GM21528 (cell line): ENCODE measurements at regions not wholly inside any gene's neighbourhood (a gene's known extent, or its start where the extent isn't known, plus 50 kb on each side); places are given as distances from the start of the nearest gene placed in this dataset.

Source experiments
- ATAC-seq: cut with Tn5 transposase; IDR thresholded peaks from one replicate; pipeline ENCODE4 v1.9.1; 2021; ENCODE audit warnings: mild to moderate bottlenecking, moderate library complexity; ENCODE audit not compliant: unreplicated experiment, low FRiP score

DNA sequence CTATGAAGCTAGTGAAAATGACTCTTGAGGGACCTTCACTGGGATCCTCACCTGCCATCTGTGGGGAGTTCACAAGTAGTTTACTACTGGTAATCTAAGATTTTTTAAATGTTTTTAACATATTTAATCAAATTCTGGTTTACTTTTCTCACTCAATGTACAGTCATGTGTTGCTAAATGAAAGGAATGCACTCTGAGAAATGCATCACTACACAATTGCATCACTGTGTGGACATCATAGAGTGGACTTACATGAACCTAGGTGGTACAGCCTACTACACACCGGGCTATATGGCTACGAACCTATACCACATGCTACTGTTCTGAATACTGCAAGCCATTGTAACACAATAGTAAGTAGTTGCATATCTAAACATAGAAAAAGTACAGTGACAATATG, 528.0 kb downstream of the BCL11A start:
- ATAC-seq, result no peak

GRCh38 chr2:60023256-60023985, 530.0 kb downstream of the BCL11A start:
- no peak for ATAC-seq

DNA sequence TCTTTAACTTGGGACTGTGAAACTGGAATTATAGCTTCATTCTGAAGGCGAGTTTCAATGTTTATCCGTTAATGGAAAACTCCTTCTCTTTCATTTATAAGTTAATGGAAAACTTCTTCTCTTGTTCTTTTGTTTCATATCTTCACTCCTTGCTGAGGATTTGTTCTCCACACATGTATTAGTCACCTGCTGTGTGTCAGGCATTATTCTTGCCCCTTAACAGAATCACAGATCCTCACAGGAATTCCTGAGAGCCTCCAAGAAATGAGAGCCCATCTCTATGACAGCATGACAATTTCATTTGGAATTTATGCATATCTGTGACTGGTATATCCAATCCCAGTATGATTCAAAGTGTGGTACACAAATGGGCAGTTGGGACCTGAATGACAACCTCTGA, 545.8 kb downstream of the BCL11A start:
- ATAC-seq, result no peak

- no peak for ATAC-seq
Measured at GRCh38 chr2:60003076-60003475, 550.4 kb downstream of the BCL11A start.

GRCh38 chr2:60002183-60002867, 551.1 kb downstream of the BCL11A start:
- no peak for ATAC-seq

GRCh38 chr2:60000686-60001085, 552.8 kb downstream of the BCL11A start:
- ATAC-seq, result no peak

DNA sequence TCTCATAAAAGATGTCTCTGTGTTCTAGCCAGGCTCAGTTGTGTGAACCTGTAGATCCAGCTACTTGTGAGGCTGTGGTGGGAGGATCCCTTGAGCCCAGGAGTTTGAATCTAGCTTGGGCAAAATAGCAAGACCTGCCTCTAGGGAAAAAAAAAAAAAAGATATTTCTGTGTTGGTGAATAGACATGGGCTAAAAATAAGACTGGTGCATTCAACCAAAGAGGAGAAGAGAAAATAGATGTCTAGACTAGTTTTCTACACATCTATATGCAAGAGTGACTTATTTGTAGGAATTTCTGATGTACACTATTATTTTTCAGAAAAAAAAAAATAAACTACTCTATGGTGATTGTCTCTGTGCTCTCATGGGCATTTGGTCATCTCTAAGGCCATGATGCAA, 555.1 kb downstream of the BCL11A start:
- ATAC-seq, result no peak

DNA sequence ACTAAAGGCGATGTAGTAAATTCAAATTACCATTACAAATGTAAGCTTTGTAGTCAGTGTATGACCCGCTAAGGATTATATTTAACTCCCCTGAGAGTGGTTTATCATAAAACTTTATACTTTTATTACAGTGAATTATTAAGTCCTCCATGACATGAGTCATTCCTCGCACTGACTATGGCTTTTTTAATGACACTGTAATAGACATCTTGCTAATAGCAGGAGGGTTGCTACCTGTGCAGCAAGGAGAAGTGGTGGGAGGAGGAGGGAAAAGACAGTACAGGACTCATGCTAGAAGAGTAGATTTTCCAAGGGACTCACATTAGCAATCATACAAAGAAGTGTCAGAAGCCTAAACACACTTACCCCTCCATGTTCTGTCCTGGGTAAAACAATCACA, 556.1 kb downstream of the BCL11A start:
- ATAC-seq, result no peak

GRCh38 chr2:59996855-59997254, 556.6 kb downstream of the BCL11A start:
- no peak for ATAC-seq

DNA sequence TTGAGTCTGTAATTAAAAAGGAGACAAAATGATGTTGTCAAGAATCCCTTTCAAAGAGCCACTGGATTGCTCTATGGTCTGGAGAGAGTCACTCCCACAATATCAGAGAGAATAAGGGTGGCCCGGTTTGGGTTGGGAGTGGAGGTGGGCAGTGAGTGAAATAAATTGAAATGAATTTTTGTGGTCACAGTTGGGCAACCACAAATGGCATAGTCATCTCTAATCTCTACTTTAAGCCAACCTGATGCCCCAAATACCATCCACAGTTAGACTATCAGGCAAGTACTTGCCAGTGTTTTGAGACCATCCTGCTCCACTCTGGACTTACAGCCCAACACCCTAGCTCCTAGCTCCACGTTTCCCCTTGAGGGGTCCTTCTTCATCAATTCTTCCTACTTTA, 559.7 kb downstream of the BCL11A start:
- ATAC-seq, result no peak

- no peak for ATAC-seq
Measured at GRCh38 chr2:59988341-59988740, 565.1 kb downstream of the BCL11A start.

DNA sequence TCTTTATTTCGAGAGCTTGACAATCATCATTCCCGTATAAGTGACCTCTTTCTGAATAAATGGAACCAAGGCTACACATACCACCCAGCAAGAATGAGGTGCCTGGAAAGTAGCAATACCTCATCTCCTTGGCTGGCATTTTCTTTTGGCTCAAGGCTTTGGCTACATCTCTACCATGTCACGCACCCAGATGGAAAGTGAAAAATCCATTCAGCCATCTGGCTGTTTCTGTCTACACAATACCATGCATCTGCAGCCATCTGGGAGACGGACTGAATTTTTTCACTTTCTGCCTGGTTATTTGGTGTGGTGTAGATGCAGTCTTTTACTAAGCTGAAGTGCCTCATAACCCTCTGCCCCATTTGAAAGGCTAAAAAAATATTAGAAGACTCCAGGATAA, 566.9 kb downstream of the BCL11A start:
- no peak for ATAC-seq

DNA sequence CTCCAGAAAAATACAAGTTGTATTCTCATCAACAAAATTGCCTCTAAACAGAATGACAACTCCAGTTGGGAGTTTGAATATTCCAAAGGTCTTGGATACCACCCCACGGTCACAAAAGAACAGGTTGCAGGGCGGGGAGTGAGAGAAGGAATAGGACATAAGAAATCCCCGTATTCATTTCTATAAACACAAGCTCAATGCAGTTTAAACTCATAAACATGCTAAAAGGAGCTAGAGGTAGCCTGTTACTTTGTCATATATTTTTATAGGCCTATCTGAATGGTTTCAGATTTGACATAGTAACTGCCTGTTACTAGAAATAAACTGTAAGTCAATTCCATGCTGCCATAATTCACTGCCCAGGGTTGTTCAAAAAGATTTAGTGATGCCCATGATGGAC, 567.5 kb downstream of the BCL11A start:
- ATAC-seq, result no peak

DNA sequence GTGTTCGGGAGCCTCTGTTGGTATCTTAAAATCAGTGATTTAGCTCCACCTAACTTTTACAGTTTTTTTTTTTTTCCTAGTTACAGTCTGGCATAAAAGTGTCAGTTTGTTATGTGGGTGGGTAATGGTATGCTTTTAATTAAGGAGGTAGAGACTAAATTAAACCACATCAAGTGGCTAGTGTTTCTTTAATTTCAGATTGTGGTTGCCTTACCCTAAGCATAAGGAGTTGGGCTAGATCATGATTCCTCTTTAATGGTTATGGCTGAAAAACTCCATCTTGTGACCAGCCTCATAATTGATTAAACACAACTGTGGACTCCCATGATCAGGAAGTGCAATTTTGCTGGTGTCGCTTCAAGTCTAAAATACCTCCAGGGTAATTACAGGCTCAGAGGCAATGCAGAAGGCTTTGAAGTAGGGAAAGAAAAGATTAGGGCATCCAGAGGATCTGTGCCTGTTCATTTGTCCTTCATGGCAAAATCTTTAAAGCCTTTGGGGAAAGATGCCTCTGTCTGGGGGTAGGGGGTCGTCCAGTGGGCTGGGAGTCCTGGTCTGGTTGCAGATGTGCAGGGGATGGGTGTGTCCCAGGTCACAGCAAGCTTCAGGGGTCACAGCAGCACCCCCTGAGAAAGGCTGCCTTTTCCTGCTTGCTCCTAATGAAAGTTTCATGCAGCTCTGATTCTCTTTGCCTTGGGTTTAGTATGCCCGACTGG, 579.2 kb downstream of the BCL11A start:
- ATAC-seq, result no peak

DNA sequence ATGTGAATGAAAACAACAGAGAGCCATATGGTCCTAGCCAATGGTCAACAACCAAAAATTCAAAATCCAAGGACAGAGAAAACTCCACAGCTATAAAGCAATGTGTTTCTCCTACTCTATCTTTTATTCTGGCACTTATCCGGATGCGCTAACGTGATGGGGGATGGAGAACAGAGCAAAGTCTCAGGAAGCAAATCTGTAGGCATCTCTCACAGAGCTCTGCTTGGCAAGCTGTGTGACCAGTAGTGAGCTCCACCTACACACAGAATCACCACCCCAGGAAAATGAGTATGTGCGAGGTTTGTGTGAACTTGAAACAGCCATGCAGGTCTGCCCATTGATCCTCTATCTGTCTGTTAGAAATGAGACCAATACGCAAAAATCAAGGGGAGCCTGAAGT, 584.3 kb downstream of the BCL11A start:
- no peak for ATAC-seq

GRCh38 chr2:59968441-59968840, 585.0 kb downstream of the BCL11A start:
- no peak for ATAC-seq

DNA sequence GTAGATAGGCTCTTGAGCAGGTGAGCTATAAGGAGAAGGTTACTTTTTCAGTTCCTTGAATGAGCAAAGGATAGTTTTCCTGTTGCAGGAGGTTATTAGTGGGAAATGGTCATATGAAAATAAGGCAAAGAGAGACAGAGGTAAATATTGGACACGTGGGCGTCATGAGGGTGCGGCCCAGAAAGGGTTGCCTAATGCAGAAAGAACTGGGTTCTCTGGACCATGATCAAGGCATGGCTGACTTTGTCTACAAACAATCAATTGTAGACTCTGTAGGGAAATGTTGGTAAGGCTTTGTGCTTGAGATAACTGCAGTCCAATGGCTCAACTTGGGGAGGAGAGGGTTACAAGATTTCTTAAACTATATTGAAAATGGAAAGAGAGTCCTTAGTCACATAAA, 585.8 kb downstream of the BCL11A start:
- no peak for ATAC-seq

DNA sequence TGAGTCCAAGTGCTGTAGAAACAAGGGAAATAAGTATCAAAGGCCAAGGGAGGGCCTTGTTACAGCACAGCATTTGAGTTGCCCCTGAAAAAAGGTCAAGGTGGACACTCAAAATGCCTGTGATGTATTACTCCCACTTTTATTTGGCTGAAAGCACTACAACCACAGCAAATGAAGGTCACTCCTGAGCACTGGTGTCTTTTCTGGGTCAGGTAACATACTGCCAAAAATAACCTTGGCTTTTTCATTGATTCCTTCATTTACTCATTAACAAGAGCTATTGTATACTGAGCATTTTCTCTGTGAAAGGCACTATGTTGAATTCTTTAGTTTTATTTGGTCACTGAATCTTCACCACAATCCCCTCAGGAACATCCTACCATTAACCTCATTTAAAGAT, 590.3 kb downstream of the BCL11A start:
- ATAC-seq, result no peak

DNA sequence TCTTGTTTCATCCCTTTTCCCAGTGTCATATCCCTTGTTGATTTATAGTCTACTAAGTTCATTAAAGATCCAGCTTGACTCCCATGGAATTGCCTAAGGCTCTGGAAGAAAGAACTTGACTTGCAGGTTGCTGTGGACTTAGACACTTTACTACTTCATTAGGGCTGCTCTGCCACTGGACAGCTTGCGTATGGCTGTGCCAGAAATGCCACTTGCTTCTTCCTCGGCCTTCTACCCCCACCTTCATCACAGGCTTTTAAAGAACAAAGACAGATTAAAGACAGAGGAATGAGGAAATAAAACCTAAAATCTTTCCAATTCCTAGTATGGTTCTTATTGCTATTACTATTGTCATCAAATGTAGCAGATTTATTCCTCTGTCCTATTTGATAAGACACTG, 591.7 kb downstream of the BCL11A start:
- no peak for ATAC-seq

DNA sequence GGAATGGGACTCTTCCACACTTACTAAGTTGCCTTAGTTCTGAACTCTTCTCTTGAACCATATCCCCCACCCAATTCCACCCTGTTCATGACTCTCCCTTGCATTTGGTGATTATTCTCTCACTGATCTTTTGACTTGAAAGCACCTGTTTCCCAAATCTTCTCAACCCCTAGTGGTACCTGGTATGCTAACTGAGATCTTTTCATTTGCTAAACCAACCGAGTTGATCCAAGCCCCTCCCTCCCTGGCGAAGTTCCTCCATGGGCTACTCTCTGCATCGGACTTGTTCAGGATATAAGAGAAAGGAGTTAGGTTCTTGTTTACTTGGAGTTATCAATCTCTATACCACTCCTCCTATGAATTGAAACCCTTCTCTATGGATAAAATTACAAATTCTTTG, 593.5 kb downstream of the BCL11A start:
- ATAC-seq, result no peak

DNA sequence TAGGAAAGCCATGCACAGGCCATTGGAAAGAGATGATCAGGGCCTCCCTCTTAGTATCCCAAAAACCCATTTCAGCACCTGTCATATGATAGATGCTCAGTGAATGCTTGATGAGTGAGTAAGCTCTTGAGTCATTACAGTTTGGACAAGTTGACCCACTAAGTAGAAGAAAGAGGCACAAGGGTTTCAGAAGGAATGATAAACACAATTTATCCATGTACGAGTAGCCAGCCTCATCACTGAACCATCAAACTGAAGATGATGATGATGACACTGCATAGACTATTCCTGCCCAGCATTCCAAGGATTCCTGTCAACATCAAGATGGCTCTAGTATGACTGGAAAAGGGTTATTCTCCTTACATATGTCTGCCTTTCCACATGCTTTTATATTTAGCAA, 596.0 kb downstream of the BCL11A start:
- no peak for ATAC-seq

DNA sequence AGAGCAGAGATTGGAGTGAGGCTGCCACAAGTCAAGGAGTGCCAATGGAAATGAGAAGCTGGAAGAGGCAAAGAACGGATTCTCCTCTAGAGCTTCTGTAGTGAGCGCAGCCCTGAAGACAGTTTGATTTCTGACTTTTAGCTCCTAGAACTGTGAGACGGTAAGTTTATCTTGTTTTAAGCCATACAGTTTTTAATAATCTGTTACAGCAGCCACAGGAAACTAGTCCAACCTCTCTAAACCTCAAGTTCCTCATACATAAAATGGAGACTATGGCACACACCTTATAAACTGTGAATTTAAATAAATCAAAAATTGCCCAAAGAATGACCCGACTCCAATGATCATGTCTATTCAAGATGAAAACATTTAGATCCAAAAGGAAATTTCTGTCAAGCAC, 596.5 kb downstream of the BCL11A start:
- ATAC-seq, result no peak
